Adrenal gland (tissue), 5 donors: ENCODE measurements at regions not wholly inside any gene's neighbourhood (a gene's known extent, or its start where the extent isn't known, plus 50 kb on each side); places are given as distances from the start of the nearest gene placed in this dataset.

Experiments used
- POLR2A ChIP-seq, 2 donors: fragments of 450-650 bp; IDR thresholded peaks; one replicate each; pipeline ENCODE4 v1.6.1; 2017; ENCODE audit warnings: antibody characterized with exemption in 2 of 2, mild to moderate bottlenecking in 2 of 2, moderate library complexity in 1 of 2
- TF ChIP-seq, protein P1 (sequence below), 6 experiments: fragments of 450-650 bp in 4 of 6; fragments of 200-600 bp in 2 of 6; sonication (generic) in 1 of 6; IDR thresholded peaks; 1 replicate in 5 of 6; 2 replicates in 1 of 6; pipeline versions ENCODE4 v1.5.1 to v1.8.0; 2016 to 2021; ENCODE audit warnings: antibody characterized with exemption in 6 of 6, mild to moderate bottlenecking in 2 of 6, moderate library complexity in 1 of 6
- donor health status: DM: no; HTN: no; CAD: no.

- TF ChIP-seq, protein P1, sequence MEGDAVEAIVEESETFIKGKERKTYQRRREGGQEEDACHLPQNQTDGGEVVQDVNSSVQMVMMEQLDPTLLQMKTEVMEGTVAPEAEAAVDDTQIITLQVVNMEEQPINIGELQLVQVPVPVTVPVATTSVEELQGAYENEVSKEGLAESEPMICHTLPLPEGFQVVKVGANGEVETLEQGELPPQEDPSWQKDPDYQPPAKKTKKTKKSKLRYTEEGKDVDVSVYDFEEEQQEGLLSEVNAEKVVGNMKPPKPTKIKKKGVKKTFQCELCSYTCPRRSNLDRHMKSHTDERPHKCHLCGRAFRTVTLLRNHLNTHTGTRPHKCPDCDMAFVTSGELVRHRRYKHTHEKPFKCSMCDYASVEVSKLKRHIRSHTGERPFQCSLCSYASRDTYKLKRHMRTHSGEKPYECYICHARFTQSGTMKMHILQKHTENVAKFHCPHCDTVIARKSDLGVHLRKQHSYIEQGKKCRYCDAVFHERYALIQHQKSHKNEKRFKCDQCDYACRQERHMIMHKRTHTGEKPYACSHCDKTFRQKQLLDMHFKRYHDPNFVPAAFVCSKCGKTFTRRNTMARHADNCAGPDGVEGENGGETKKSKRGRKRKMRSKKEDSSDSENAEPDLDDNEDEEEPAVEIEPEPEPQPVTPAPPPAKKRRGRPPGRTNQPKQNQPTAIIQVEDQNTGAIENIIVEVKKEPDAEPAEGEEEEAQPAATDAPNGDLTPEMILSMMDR (IDR thresholded peaks at IDR 0.05) = no peak
- no peak for TF ChIP-seq POLR2A (IDR thresholded peaks at IDR 0.05)
Measured at GRCh38 chr2:53067533-53067932, 700.1 kb upstream of the CHAC2 start.
